ENCODE measurements at regions not wholly inside any gene's neighbourhood (a gene's known extent, or its start where the extent isn't known, plus 50 kb on each side); places are given as distances from the start of the nearest gene placed in this dataset.

GRCh38 chr18:30748541-30748940 lies 294.0 kb downstream of the DSC3 start:
- intact Hi-C loops (cut with micrococcal nuclease; ENCODE audit: unreplicated experiment), result no loop called here
- in situ Hi-C loops (cut with HindIII; ENCODE audit: low pct_unique_long_range_greater_than_20kb, low sequenced_read_pairs), result no loop called here
- Histone ChIP-seq H3K27me3 (ENCODE audit: control insufficient read depth, insufficient read depth, low read length) (no peaks in the 10 kb centered on the region), H3K9me3 (ENCODE audit: control insufficient read depth, insufficient read depth, low read depth, low read length) (no peaks in the 10 kb centered on the region), H3K27ac (ENCODE audit: low read length) (no peak overlapping the region), H3K36me3 (ENCODE audit: control insufficient read depth, insufficient read depth, low read length) (no peaks in the 10 kb centered on the region), H3K4me3 (ENCODE audit: low read depth in 2 of 2, low read length in 2 of 2) (no peak overlapping the region), H3K4me1 (ENCODE audit: control insufficient read depth, insufficient read depth, low read length) (no peaks in the 10 kb centered on the region)
- ChIA-PET CTCF (no interaction called here), POLR2A (no interaction called here)
- DNase-seq (ENCODE audit: low read depth, low spot score), result no peak
- TF ChIP-seq REST (IDR thresholded peaks at IDR 0.05; ENCODE audit: insufficient read depth in 1 of 2, low read depth in 2 of 2, low read length in 1 of 2), result no peak
- no peak for ATAC-seq
- no TSS peak for BruUV-seq (replicated peaks)

- Histone ChIP-seq H3K9me3 (ENCODE audit: control insufficient read depth, insufficient read depth, low read depth, low read length) (no peaks in the 10 kb centered on the region), H3K4me1 (ENCODE audit: control insufficient read depth, insufficient read depth, low read length) (no peaks in the 10 kb centered on the region), H3K27me3 (ENCODE audit: control insufficient read depth, insufficient read depth, low read length) (no peaks in the 10 kb centered on the region), H3K4me3 (ENCODE audit: low read depth in 2 of 2, low read length in 2 of 2) (no peak overlapping the region), H3K27ac (ENCODE audit: low read length) (no peak overlapping the region), H3K36me3 (ENCODE audit: control insufficient read depth, insufficient read depth, low read length) (no peaks in the 10 kb centered on the region)
- ATAC-seq (no peak), DNase-seq (ENCODE audit: low read depth, low spot score) (no peak)
- ChIA-PET CTCF (no interaction called here), POLR2A (no interaction called here)
- no TSS peak for BruUV-seq (replicated peaks)
- intact Hi-C loops (cut with micrococcal nuclease; ENCODE audit: unreplicated experiment), result no loop called here
- TF ChIP-seq CTCF (IDR thresholded peaks at IDR 0.05) (no peak), TCF7L2 (IDR thresholded peaks at IDR 0.05; ENCODE audit: low read depth, low read length) (no peak), POLR2AphosphoS5 (IDR thresholded peaks at IDR 0.05; ENCODE audit: low read depth, low read length) (no peak), REST (IDR thresholded peaks at IDR 0.05; ENCODE audit: insufficient read depth in 1 of 2, low read depth in 2 of 2, low read length in 1 of 2) (no peak), SIN3A (IDR thresholded peaks at IDR 0.05; ENCODE audit: borderline replicate concordance, insufficient read depth, low read depth, low read length) (no peak)
- in situ Hi-C loops (cut with HindIII; ENCODE audit: low pct_unique_long_range_greater_than_20kb, low sequenced_read_pairs), result no loop called here
These were observed 296.3 kb downstream of the DSC3 start for GRCh38 chr18:30746224-30746623.

Measured in Panc1 (cell line).